Type B pancreatic cell (in vitro differentiated cells): ENCODE measurements at regions not wholly inside any gene's neighbourhood (a gene's known extent, or its start where the extent isn't known, plus 50 kb on each side); places are given as distances from the start of the nearest gene placed in this dataset.

Experiments
- DNase-seq: peaks from one replicate; pipeline ENCODE4 v3.0.0; 2021; ENCODE audit warnings: mixed read lengths; ENCODE audit not compliant: unreplicated experiment; ENCODE audit errors: extremely low spot score
- H3K27ac Mint-ChIP-seq: 2 replicates; pipeline ENCODE4 v1.8.0; 2021; ENCODE audit warnings: mild to moderate bottlenecking, mixed read lengths
- H3K27me3 Mint-ChIP-seq: 2 replicates; pipeline ENCODE4 v1.8.0; 2021; ENCODE audit warnings: mixed read lengths
- H3K36me3 Mint-ChIP-seq: 2 replicates; pipeline ENCODE4 v1.8.0; 2021; ENCODE audit warnings: mixed read lengths
- H3K4me1 Mint-ChIP-seq: one replicate; pipeline ENCODE4 v1.8.0; 2021; ENCODE audit warnings: mixed read lengths; ENCODE audit not compliant: unreplicated experiment
- H3K4me3 Mint-ChIP-seq: 2 replicates; pipeline ENCODE4 v1.8.0; 2021; ENCODE audit warnings: mild to moderate bottlenecking, mixed read lengths
- H3K9me3 Mint-ChIP-seq: 2 replicates; pipeline ENCODE4 v1.8.0; 2021; ENCODE audit warnings: mixed read lengths
- TF ChIP-seq, protein P1 (sequence below): fragments of 200-600 bp; sonication (generic); conservative IDR thresholded peaks from 2 replicates; pipeline ENCODE4 v1.5.0; 2021; ENCODE audit warnings: antibody characterized with exemption, mild to moderate bottlenecking

- H3K36me3 Mint-ChIP-seq = no peaks in the 10 kb centered on the region
- no peak overlapping the region for H3K4me3 Mint-ChIP-seq
These were observed 317.8 kb upstream of the ATP10B start for GRCh38 chr5:161169776-161170175.

DNA sequence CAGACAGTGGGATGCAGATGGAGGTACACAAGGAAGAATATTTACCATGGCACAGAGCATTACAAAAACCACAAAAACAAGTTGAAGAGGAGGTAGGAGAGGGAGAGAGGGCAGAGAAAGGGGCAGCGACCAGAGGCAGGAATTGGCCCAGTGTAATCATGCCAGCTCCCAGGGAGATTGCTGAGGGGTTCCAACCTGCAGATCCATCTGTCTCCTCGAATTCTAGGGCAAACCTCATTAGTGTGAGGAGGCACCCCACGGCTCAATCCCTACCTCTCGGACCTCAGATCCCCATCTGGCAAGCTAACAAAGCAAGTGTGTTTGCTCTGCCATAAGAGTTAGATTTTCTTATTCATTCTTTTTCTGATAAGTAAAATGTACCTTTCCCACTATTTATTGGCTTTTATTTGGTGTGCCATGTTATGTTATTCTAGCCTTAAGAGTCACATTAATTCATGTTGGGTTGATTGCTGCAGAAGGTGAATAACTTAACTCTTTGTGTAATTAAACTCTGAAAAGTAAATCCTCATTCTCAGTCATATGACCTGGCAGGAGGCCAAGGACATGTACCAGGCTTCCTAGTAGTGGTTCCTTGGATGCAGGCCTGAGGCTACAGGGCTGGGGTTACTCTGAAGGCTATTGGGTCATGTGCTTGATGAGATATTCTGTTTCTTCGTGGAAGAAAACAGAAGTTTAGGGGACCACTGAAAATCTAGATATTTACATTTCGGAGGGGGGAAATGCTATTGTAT, 315.2 kb upstream of the ATP10B start:
- no peaks in the 10 kb centered on the region for H3K27me3 Mint-ChIP-seq
- TF ChIP-seq, protein P1, sequence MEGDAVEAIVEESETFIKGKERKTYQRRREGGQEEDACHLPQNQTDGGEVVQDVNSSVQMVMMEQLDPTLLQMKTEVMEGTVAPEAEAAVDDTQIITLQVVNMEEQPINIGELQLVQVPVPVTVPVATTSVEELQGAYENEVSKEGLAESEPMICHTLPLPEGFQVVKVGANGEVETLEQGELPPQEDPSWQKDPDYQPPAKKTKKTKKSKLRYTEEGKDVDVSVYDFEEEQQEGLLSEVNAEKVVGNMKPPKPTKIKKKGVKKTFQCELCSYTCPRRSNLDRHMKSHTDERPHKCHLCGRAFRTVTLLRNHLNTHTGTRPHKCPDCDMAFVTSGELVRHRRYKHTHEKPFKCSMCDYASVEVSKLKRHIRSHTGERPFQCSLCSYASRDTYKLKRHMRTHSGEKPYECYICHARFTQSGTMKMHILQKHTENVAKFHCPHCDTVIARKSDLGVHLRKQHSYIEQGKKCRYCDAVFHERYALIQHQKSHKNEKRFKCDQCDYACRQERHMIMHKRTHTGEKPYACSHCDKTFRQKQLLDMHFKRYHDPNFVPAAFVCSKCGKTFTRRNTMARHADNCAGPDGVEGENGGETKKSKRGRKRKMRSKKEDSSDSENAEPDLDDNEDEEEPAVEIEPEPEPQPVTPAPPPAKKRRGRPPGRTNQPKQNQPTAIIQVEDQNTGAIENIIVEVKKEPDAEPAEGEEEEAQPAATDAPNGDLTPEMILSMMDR = no peak
- H3K27ac Mint-ChIP-seq = no peak overlapping the region
- no peaks in the 10 kb centered on the region for H3K9me3 Mint-ChIP-seq
- H3K4me3 Mint-ChIP-seq = no peak overlapping the region
- no peaks in the 10 kb centered on the region for H3K4me1 Mint-ChIP-seq
- H3K36me3 Mint-ChIP-seq = no peaks in the 10 kb centered on the region
- DNase-seq = no peak

More at GRCh38 chr5:161169776-161170175, 317.8 kb upstream of the ATP10B start:
- Mint-ChIP-seq H3K9me3 (no peaks in the 10 kb centered on the region), H3K27me3 (no peaks in the 10 kb centered on the region), H3K4me1 (no peaks in the 10 kb centered on the region), H3K27ac (no peak overlapping the region)
- TF ChIP-seq, protein P1 = no peak
- no peak for DNase-seq

DNA sequence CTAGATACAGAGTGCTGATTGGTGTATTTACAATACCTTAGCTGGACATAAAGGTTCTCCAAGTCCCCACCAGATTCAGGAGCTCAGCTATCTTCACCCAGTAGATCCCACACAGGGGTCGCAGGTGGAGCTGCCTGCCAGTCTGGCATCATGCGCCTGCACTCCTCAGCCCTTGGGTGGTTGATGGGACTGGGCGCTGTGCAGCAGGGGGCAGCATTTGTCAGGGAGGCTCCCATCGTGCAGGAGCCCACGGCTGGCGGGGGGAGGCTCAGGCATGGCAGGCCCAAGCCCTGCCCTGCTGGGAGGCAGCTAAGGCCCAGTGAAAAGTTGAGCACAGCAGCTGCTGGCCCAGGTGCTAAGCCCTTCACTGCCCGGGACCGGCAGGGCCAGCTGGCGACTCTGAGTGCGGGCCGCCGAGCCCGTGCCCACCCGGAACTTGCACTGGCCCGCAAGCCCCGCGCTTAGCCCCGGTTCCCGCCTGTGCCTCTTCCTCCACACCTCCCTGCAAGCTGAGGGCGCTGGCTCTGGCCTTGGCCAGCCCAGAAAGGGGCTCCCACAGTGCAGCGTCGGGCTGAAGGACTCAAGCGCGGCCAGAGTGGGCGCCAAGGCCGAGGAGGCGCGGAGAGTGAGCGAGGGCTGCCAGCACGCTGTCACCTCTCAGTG, 314.1 kb upstream of the ATP10B start:
- TF ChIP-seq, protein P1 = no peak
- no peaks in the 10 kb centered on the region for H3K9me3 Mint-ChIP-seq
- no peak overlapping the region for H3K4me3 Mint-ChIP-seq
- no peaks in the 10 kb centered on the region for H3K36me3 Mint-ChIP-seq
- H3K27me3 Mint-ChIP-seq = no peaks in the 10 kb centered on the region
- no peaks in the 10 kb centered on the region for H3K4me1 Mint-ChIP-seq
- no peak overlapping the region for H3K27ac Mint-ChIP-seq
- DNase-seq = no peak

DNA sequence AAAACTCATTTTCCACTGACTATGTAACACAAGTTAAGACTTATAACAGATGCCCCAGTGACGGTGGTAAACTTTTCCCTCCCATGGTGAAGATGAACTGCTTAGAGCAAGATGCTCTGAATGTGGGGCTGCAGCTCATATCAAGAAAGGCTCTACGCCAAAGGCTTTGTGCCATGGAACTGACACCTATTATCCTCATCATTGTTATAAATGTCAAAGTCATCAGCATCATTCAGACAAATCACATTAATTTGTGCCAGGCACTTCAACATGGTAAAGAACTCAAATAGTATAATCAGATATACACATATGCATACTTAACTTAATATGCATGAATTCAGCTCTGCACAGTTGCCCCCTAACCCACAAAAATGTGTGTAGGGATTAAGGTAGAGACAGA, 305.9 kb upstream of the ATP10B start:
- Mint-ChIP-seq H3K4me3 (no peak overlapping the region), H3K4me1 (no peaks in the 10 kb centered on the region), H3K9me3 (no peaks in the 10 kb centered on the region), H3K27ac (no peak overlapping the region), H3K27me3 (peaks cover 7% of the 10 kb centered on the region), H3K36me3 (no peaks in the 10 kb centered on the region)
- no peak for DNase-seq
- TF ChIP-seq, protein P1 = no peak

GRCh38 chr5:161155451-161155850, 303.4 kb upstream of the ATP10B start:
- H3K4me3 Mint-ChIP-seq = no peak overlapping the region
- no peak for DNase-seq
- no peaks in the 10 kb centered on the region for H3K4me1 Mint-ChIP-seq
- no peak overlapping the region for H3K27ac Mint-ChIP-seq
- no peaks in the 10 kb centered on the region for H3K36me3 Mint-ChIP-seq
- peaks cover 14% of the 10 kb centered on the region for H3K27me3 Mint-ChIP-seq
- H3K9me3 Mint-ChIP-seq = no peaks in the 10 kb centered on the region
- TF ChIP-seq, protein P1 = no peak
